HepG2 (cell line): ENCODE measurements at regions not wholly inside any gene's neighbourhood (a gene's known extent, or its start where the extent isn't known, plus 50 kb on each side); places are given as distances from the start of the nearest gene placed in this dataset.

Experiments
- ATAC-seq: fragments of 200-7000 bp; cut with Tn5 transposase; 3 replicates; pipeline ENCODE4 v1.9.1; 2020; ENCODE audit warnings: mild to moderate bottlenecking, moderate library complexity
- BruUV-seq: library from RNA; stranded (reverse); fragments of 400-500 nt; replicated peaks from 2 replicates; lab custom pipeline; 2021; lab: Mats Ljungman, UMichigan
- CTCF ChIA-PET: fragments of 300-600 bp; formaldehyde crosslinking; extraction: SDS; loops from one replicate; lab custom pipeline; 2021; ENCODE audit warnings: low total read pairs, inconsistent platforms, low intra/inter-chr PET ratio; lab: Yijun Ruan, JAX
- POLR2A ChIA-PET: fragments of 350-600 bp; sonication (Branson Sonifier 250); formaldehyde crosslinking; loops from one replicate; lab custom pipeline; 2020; ENCODE audit warnings: antibody characterized with exemption, inconsistent platforms; lab: Yijun Ruan, JAX
- DNase-seq: peaks from one replicate; pipeline ENCODE4 v3.0.0-alpha.2; 2015; ENCODE audit warnings: low spot score
- FAIRE-seq: peaks from 3 replicates; lab custom pipeline; 2011; peaks lifted over from hg19 to GRCh38; lab: Jason Lieb, UNC
- H2AFZ ChIP-seq: one replicate; pipeline ENCODE4 v1.6.1; 2011; ENCODE audit warnings: low read length, inconsistent platforms
- H3K27ac ChIP-seq: fragments of 300-600 bp; 3 replicates; pipeline ENCODE4 v1.8.0; 2011; ENCODE audit warnings: mixed run types, mild to moderate bottlenecking, mixed read lengths, low read length, inconsistent platforms; ENCODE audit not compliant: insufficient read depth; ENCODE audit errors: extremely low read length
- H3K27me3 ChIP-seq, 2 experiments: fragments of 200-600 bp in 1 of 2; 2 replicates in 1 of 2; 3 replicates in 1 of 2; pipeline versions ENCODE4 v1.6.0 to v1.8.0; 2011; ENCODE audit warnings: low read length in 2 of 2, mild to moderate bottlenecking in 2 of 2, moderate library complexity in 2 of 2, inconsistent platforms in 1 of 2; ENCODE audit not compliant: insufficient read depth in 2 of 2, control insufficient read depth in 1 of 2
- H3K36me3 ChIP-seq, 2 experiments: fragments of 200-600 bp in 1 of 2; replicated peaks in 1 of 2; 2 replicates in 1 of 2; 3 replicates in 1 of 2; pipeline versions ENCODE4 v1.5.1 to v1.8.0; 2011; ENCODE audit warnings: low read length in 2 of 2, inconsistent platforms in 1 of 2; ENCODE audit not compliant: insufficient read depth in 2 of 2, control insufficient read depth in 1 of 2
- H3K4me1 ChIP-seq: 2 replicates; pipeline ENCODE4 v1.5.1; 2012; ENCODE audit warnings: low read length, inconsistent platforms; ENCODE audit not compliant: insufficient read depth
- H3K4me2 ChIP-seq: 2 replicates; pipeline ENCODE4 v1.6.0; 2011; ENCODE audit warnings: low read depth, low read length, inconsistent platforms
- H3K4me3 ChIP-seq, 3 experiments: fragments of 200-600 bp in 1 of 3; sonication (generic), shearing (Covaris generic) in 1 of 3; replicated peaks in 1 of 3; 2 replicates each; pipeline ENCODE4 v1.5.1; 2011 to 2016; ENCODE audit warnings: low read length in 3 of 3, inconsistent platforms in 2 of 3, low read depth in 2 of 3, mild to moderate bottlenecking in 2 of 3, control low read depth in 1 of 3, mixed read lengths in 1 of 3; ENCODE audit not compliant: insufficient read depth in 1 of 3
- H3K79me2 ChIP-seq: one replicate; pipeline ENCODE4 v1.6.1; 2011; ENCODE audit warnings: low read length, inconsistent platforms; ENCODE audit not compliant: insufficient read depth
- H3K9ac ChIP-seq: 2 replicates; pipeline ENCODE4 v1.6.0; 2011; ENCODE audit warnings: mild to moderate bottlenecking, low read depth, low read length, inconsistent platforms; ENCODE audit not compliant: insufficient read depth
- H3K9me3 ChIP-seq: 2 replicates; pipeline ENCODE4 v1.5.1; 2012; ENCODE audit warnings: mild to moderate bottlenecking, low read length
- H4K20me1 ChIP-seq: 2 replicates; pipeline ENCODE4 v1.6.0; 2011; ENCODE audit warnings: inconsistent platforms, mild to moderate bottlenecking, low read length, moderate library complexity; ENCODE audit not compliant: insufficient read depth
- ATRX ChIP-seq: sonication (generic); formaldehyde crosslinking; IDR thresholded peaks from 2 replicates; pipeline ENCODE4 v1.4.0; 2020; ENCODE audit warnings: missing genetic modification reagents, borderline replicate concordance
- BRCA1 ChIP-seq: sonication (generic); formaldehyde crosslinking; IDR thresholded peaks from 2 replicates; pipeline ENCODE4 v1.4.0; 2020; ENCODE audit warnings: missing genetic modification reagents
- CC2D1A ChIP-seq: sonication (generic); formaldehyde crosslinking; IDR thresholded peaks from 2 replicates; pipeline ENCODE4 v1.8.1; 2023; ENCODE audit warnings: mild to moderate bottlenecking, missing genetic modification reagents
- DBP ChIP-seq: sonication (generic); formaldehyde crosslinking; IDR thresholded peaks from 2 replicates; pipeline ENCODE4 v1.4.0; 2020; ENCODE audit warnings: missing genetic modification reagents; ENCODE audit errors: not compliant biosample characterization
- ETV6 ChIP-seq: sonication (generic); formaldehyde crosslinking; conservative IDR thresholded peaks from 2 replicates; pipeline ENCODE4 v1.4.0; 2020; ENCODE audit warnings: missing genetic modification reagents
- HNF4G ChIP-seq, 2 experiments: sonication (generic) in 1 of 2; formaldehyde crosslinking in 1 of 2; IDR thresholded peaks; 2 replicates each; pipeline versions ENCODE4 v1.4.0 to v1.6.1; 2011 to 2020; ENCODE audit warnings: borderline replicate concordance in 2 of 2, low read depth in 2 of 2, mild to moderate bottlenecking in 2 of 2, low read length in 1 of 2, missing genetic modification reagents in 1 of 2, moderate library complexity in 1 of 2
- HNRNPH1 ChIP-seq: fragments of 200-400 bp; formaldehyde crosslinking; optimal IDR thresholded peaks from 2 replicates; pipeline ENCODE3; 2017; ENCODE audit warnings: mild to moderate bottlenecking, low read depth, low read length
- HOXA7 ChIP-seq: sonication (generic); formaldehyde crosslinking; IDR thresholded peaks from 2 replicates; pipeline ENCODE4 v1.8.1; 2022; ENCODE audit warnings: mild to moderate bottlenecking, missing genetic modification reagents, moderate library complexity
- KLF11 ChIP-seq: IDR thresholded peaks from 2 replicates; pipeline ENCODE4 v1.6.1; 2016; ENCODE audit warnings: missing compliant biosample characterization
- NCOR1 ChIP-seq: fragments of 200-600 bp; sonication (generic); IDR thresholded peaks from 2 replicates; pipeline ENCODE4 v1.7.0; 2017; ENCODE audit warnings: antibody characterized with exemption, low read length, borderline replicate concordance
- NR2F1 ChIP-seq, 2 experiments: fragments of 450-650 bp in 1 of 2; formaldehyde crosslinking in 1 of 2; IDR thresholded peaks; 2 replicates each; pipeline versions ENCODE4 v1.5.0 to v1.6.1; 2016 to 2020; ENCODE audit warnings: mild to moderate bottlenecking in 1 of 2, missing compliant biosample characterization in 1 of 2, missing genetic modification reagents in 1 of 2, moderate library complexity in 1 of 2
- PRMT3 ChIP-seq: sonication (generic); formaldehyde crosslinking; IDR thresholded peaks from 2 replicates; pipeline ENCODE4 v1.8.1; 2022; ENCODE audit warnings: low read depth, mild to moderate bottlenecking, moderate library complexity, missing genetic modification reagents, borderline replicate concordance
- SCMH1 ChIP-seq: sonication (generic); formaldehyde crosslinking; IDR thresholded peaks from 2 replicates; pipeline ENCODE4 v1.9.0; 2021; ENCODE audit warnings: missing genetic modification reagents, mild to moderate bottlenecking, borderline replicate concordance
- SMAD9 ChIP-seq: sonication (generic); formaldehyde crosslinking; IDR thresholded peaks from 2 replicates; pipeline ENCODE4 v1.5.1; 2020; ENCODE audit warnings: mild to moderate bottlenecking, missing genetic modification reagents
- SYNCRIP ChIP-seq: fragments of 200-400 bp; formaldehyde crosslinking; IDR thresholded peaks from 2 replicates; pipeline ENCODE4 v1.6.1; 2018; ENCODE audit warnings: mild to moderate bottlenecking, low read depth, low read length; ENCODE audit not compliant: insufficient read depth
- ZNF33A ChIP-seq: sonication (generic); formaldehyde crosslinking; IDR thresholded peaks from 2 replicates; pipeline ENCODE4 v1.5.1; 2020; ENCODE audit warnings: missing genetic modification reagents, mild to moderate bottlenecking, moderate library complexity, borderline replicate concordance
- ZNF720 ChIP-seq: sonication (generic); formaldehyde crosslinking; IDR thresholded peaks from 2 replicates; pipeline ENCODE4 v1.4.0; 2020; ENCODE audit warnings: missing genetic modification reagents
- WGBS: methylation state at CpG from one replicate; pipeline ENCODE4 v1.1.6; 2017; ENCODE audit warnings: low lambda C conversion rate; 5-methylcytosine and 5-hydroxymethylcytosine counted together
- in situ Hi-C: cut with HindIII; loops from 2 replicates; pipeline ENCODE4 v1.10.0; 2017; ENCODE audit warnings: low pct_unique_long_range_greater_than_20kb; ENCODE audit not compliant: extremely low pct_ligation_motif_present
- intact Hi-C: fragments of 100-400 bp; cut with micrococcal nuclease; formaldehyde crosslinking; loops from one replicate; pipeline ENCODE4 v1.10.0; 2022; ENCODE audit not compliant: unreplicated experiment

- TF ChIP-seq SYNCRIP = no peak
- TF ChIP-seq CC2D1A = no peak
- TF ChIP-seq HNF4G (IDR thresholded peaks at IDR 0.05; ENCODE audit: borderline replicate concordance, low read depth, low read length) = no peak
- no peak for TF ChIP-seq HNF4G (CRISPR knock-in tag; IDR thresholded peaks at IDR 0.05; ENCODE audit: borderline replicate concordance, low read depth)
Observed at GRCh38 chr2:150047620-150048222, 439.7 kb downstream of the RND3 start (continued).

GRCh38 chr2:150046810-150047209, 440.7 kb downstream of the RND3 start:
- no peak overlapping the region for H3K4me3 ChIP-seq
- no peak overlapping the region for H3K27ac ChIP-seq
- no peaks in the 10 kb centered on the region for H3K27me3 ChIP-seq
- no peak overlapping the region for H2AFZ ChIP-seq
- intact Hi-C loops = no loop called here
- no peaks in the 10 kb centered on the region for H3K4me1 ChIP-seq
- no peaks in the 10 kb centered on the region for H4K20me1 ChIP-seq
- no peak overlapping the region for H3K9ac ChIP-seq
- FAIRE-seq (no peak), DNase-seq (no peak), ATAC-seq (no peak)
- no peaks in the 10 kb centered on the region for H3K36me3 ChIP-seq
- WGBS = 46% methylated on average over 4 of the region's 4 CpGs
- no peaks in the 10 kb centered on the region for H3K79me2 ChIP-seq
- BruUV-seq = no TSS peak
- in situ Hi-C loops = no loop called here
- H3K9me3 ChIP-seq = no peaks in the 10 kb centered on the region
- CTCF ChIA-PET = no interaction called here
- POLR2A ChIA-PET = no interaction called here
- no peak overlapping the region for H3K4me2 ChIP-seq
- TF ChIP-seq SMAD9 (CRISPR knock-in tag) (no peak), ETV6 (CRISPR knock-in tag) (no peak), ZNF720 (no peak), HOXA7 (CRISPR knock-in tag) (no peak), NCOR1 (no peak), NR2F1 (CRISPR knock-in tag; IDR thresholded peaks at IDR 0.05) (no peak), PRMT3 (CRISPR knock-in tag) (no peak), KLF11 (no peak), SCMH1 (no peak), HNRNPH1 (no peak), ZNF33A (CRISPR knock-in tag) (no peak), DBP (CRISPR knock-in tag) (no peak), BRCA1 (CRISPR knock-in tag) (no peak), ATRX (no peak)
